KMS-11 (cell line): ENCODE measurements at regions not wholly inside any gene's neighbourhood (a gene's known extent, or its start where the extent isn't known, plus 50 kb on each side); places are given as distances from the start of the nearest gene placed in this dataset.

ENCODE experiments used
- H2AFZ ChIP-seq: fragments of 200-600 bp; sonication (generic); 2 replicates; pipeline ENCODE4 v1.6.1; 2016; ENCODE audit warnings: antibody characterized with exemption, mixed run types, low read depth
- H3K27ac ChIP-seq: fragments of 200-600 bp; sonication (generic); 2 replicates; pipeline ENCODE4 v1.6.1; 2016; ENCODE audit warnings: mild to moderate bottlenecking, mixed run types
- H3K27me3 ChIP-seq: fragments of 200-600 bp; sonication (generic); 2 replicates; pipeline ENCODE4 v1.6.1; 2017; ENCODE audit warnings: mild to moderate bottlenecking, low read depth, mixed run types, moderate library complexity; ENCODE audit not compliant: insufficient read depth
- H3K36me3 ChIP-seq: fragments of 200-600 bp; sonication (generic); 2 replicates; pipeline ENCODE4 v1.6.1; 2017; ENCODE audit warnings: mild to moderate bottlenecking, mixed run types; ENCODE audit not compliant: insufficient read depth
- H3K4me1 ChIP-seq: fragments of 200-600 bp; sonication (generic); 2 replicates; pipeline ENCODE4 v1.6.1; 2016; ENCODE audit warnings: mild to moderate bottlenecking, low read depth, mixed run types; ENCODE audit not compliant: poor library complexity, severe bottlenecking
- H3K4me2 ChIP-seq: fragments of 200-600 bp; sonication (generic); 2 replicates; pipeline ENCODE4 v1.7.0; 2016; ENCODE audit warnings: mild to moderate bottlenecking, mixed run types
- H3K4me3 ChIP-seq: fragments of 200-600 bp; sonication (generic); IDR thresholded peaks from 2 replicates; pipeline ENCODE4 v1.6.1; 2017; ENCODE audit warnings: low read depth, low read length, mixed read lengths; ENCODE audit not compliant: insufficient read depth
- H3K79me2 ChIP-seq: fragments of 200-600 bp; sonication (generic); 2 replicates; pipeline ENCODE4 v1.6.1; 2016; ENCODE audit warnings: low read depth, mixed run types; ENCODE audit not compliant: insufficient read depth
- H3K9ac ChIP-seq: fragments of 200-600 bp; sonication (generic); 2 replicates; pipeline ENCODE4 v1.6.1; 2016; ENCODE audit warnings: mild to moderate bottlenecking, mixed run types
- H4K20me1 ChIP-seq: fragments of 200-600 bp; sonication (generic); 2 replicates; pipeline ENCODE4 v1.6.1; 2016; ENCODE audit warnings: mild to moderate bottlenecking, mixed run types; ENCODE audit not compliant: insufficient read depth
- CTCF ChIP-seq: fragments of 200-600 bp; sonication (generic); conservative IDR thresholded peaks from 2 replicates; pipeline ENCODE4 v1.6.1; 2017; ENCODE audit warnings: low read depth, mild to moderate bottlenecking, antibody characterized with exemption, low read length, moderate library complexity, mixed read lengths

DNA sequence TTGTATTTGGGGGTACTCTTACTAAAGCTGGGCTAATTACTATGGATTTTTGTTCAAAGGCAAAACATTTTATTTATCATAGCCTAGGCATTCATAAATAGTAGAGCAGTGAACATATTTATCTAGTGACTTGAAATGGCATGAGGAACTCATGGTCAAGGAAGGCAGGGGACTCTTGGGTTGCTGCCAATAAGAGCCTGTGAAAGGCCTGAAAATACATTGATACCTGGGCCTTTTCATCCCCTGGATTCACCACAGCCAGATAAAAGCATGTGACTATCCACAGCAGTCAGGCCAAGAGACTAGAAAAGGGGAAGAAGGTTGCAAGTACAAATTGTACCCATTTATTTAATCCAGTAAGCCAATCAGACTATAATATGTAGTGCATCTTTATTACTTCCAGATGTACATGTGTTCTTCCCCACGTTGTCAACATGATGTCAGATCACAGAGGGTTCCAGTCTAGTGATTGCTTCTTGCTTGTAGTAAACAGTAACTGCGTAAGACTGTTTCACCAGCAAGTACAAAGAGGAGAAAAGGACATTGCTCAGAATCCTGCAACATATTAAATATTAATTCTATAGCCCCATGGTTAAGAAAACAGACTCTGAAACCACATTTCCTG is 409.7 kb downstream of the NOVA1 start:
- Histone ChIP-seq H3K27me3 (no peaks in the 10 kb centered on the region), H2AFZ (no peak overlapping the region), H3K9ac (no peak overlapping the region)

GRCh38 chr14:26180221-26180620 is 417.6 kb downstream of the NOVA1 start:
- no peak for TF ChIP-seq CTCF
- Histone ChIP-seq H3K36me3 (no peaks in the 10 kb centered on the region), H4K20me1 (no peaks in the 10 kb centered on the region), H3K4me3 (no peak overlapping the region), H3K27me3 (no peaks in the 10 kb centered on the region), H2AFZ (no peak overlapping the region), H3K27ac (no peak overlapping the region), H3K79me2 (no peaks in the 10 kb centered on the region), H3K9ac (no peak overlapping the region), H3K4me2 (no peak overlapping the region), H3K4me1 (no peaks in the 10 kb centered on the region)

More for the DNA sequence above, 409.7 kb downstream of the NOVA1 start:
- no peak overlapping the region for H3K4me2 ChIP-seq
- TF ChIP-seq CTCF: no peak
- H3K4me3 ChIP-seq: no peak overlapping the region
- no peak overlapping the region for H3K27ac ChIP-seq
- no peaks in the 10 kb centered on the region for H3K79me2 ChIP-seq
- no peaks in the 10 kb centered on the region for H3K4me1 ChIP-seq
- H4K20me1 ChIP-seq: no peaks in the 10 kb centered on the region
- no peaks in the 10 kb centered on the region for H3K36me3 ChIP-seq

DNA sequence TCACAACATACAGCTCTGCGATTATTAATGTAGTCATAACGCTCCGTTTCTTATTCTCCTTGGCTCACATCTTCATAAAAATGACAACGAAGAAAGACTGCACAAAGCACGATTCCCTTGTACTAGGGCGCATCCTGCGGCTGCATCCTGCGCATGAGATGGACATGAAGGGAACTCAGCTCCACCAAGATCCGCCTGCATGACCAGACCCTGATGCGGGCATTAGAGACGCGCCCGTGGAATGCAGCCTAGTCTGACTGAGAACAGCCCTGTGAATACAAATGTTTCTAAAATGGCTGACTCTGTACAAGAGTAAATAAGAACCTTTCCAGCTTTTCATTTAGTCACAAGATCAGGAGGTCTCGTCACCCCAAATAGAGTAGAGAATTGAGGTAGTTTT is 422.2 kb downstream of the NOVA1 start:
- Histone ChIP-seq H3K9ac (no peak overlapping the region), H3K79me2 (no peaks in the 10 kb centered on the region), H3K4me1 (no peaks in the 10 kb centered on the region), H3K36me3 (no peaks in the 10 kb centered on the region), H3K27me3 (no peaks in the 10 kb centered on the region), H3K4me2 (no peak overlapping the region), H2AFZ (no peak overlapping the region), H4K20me1 (no peaks in the 10 kb centered on the region), H3K27ac (no peak overlapping the region), H3K4me3 (no peak overlapping the region)
- no peak for TF ChIP-seq CTCF

DNA sequence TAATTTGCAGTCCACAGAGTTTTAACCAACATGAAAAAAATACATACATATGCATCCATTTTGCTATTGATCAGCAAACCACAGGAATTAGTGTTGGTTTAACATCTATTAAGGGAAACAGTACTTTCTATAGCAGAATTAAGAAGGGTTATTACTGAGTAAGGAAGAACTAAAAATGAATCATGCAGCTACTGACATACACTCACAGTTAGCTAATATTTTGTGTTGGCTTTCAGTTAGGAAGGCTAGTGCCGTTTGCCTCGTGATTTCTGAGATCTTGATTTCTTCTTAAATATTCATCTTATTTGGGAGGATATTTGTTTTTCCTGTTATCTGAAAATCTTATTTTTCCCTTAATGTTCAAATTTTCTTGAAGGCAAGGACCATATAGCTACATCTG is 423.4 kb downstream of the NOVA1 start:
- no peaks in the 10 kb centered on the region for H3K36me3 ChIP-seq
- no peak for TF ChIP-seq CTCF
- no peak overlapping the region for H3K4me2 ChIP-seq
- no peaks in the 10 kb centered on the region for H3K79me2 ChIP-seq
- no peak overlapping the region for H2AFZ ChIP-seq
- no peak overlapping the region for H3K9ac ChIP-seq
- H3K27ac ChIP-seq: no peak overlapping the region
- H4K20me1 ChIP-seq: no peaks in the 10 kb centered on the region
- no peaks in the 10 kb centered on the region for H3K27me3 ChIP-seq
- H3K4me3 ChIP-seq: no peak overlapping the region
- no peaks in the 10 kb centered on the region for H3K4me1 ChIP-seq
